Upper lobe of left lung (tissue), 6 donors: ENCODE measurements at regions not wholly inside any gene's neighbourhood (a gene's known extent, or its start where the extent isn't known, plus 50 kb on each side); places are given as distances from the start of the nearest gene placed in this dataset.
A peak's percentile ranks its signal among the peaks of the same experiment; 100 is the strongest.

ENCODE experiments used
- ATAC-seq, 2 donors: fragments of 200-7000 bp; cut with Tn5 transposase; one replicate each; pipeline ENCODE4 v1.9.1; 2022; ENCODE audit warnings: mild to moderate bottlenecking in 2 of 2, moderate library complexity in 2 of 2; ENCODE audit not compliant: low FRiP score in 2 of 2
- DNase-seq, 2 donors: peaks; one replicate each; pipeline ENCODE4 v3.0.0-alpha.2; 2019 to 2020
- H3K27ac ChIP-seq, 4 donors: fragments of 200-600 bp; sonication (generic); one replicate each; pipeline ENCODE4 v1.5.1; 2016 to 2019
- H3K27me3 ChIP-seq, 4 donors: fragments of 200-600 bp; sonication (generic); one replicate each; pipeline ENCODE4 v1.5.1; 2017 to 2019
- H3K36me3 ChIP-seq, 4 donors: fragments of 200-600 bp; sonication (generic); one replicate each; pipeline ENCODE4 v1.5.1; 2016 to 2019
- H3K4me1 ChIP-seq, 4 donors: fragments of 200-600 bp; sonication (generic); one replicate each; pipeline ENCODE4 v1.5.1; 2018 to 2019
- H3K4me3 ChIP-seq, 4 donors: fragments of 200-600 bp; sonication (generic); one replicate each; pipeline ENCODE4 v1.5.1; 2017 to 2019; ENCODE audit warnings: mild to moderate bottlenecking in 2 of 4, moderate library complexity in 1 of 4
- H3K9me3 ChIP-seq, 4 donors: fragments of 200-600 bp; sonication (generic); one replicate each; pipeline ENCODE4 v1.5.1; 2018 to 2019
- CTCF ChIP-seq, 6 experiments: fragments of 450-650 bp in 4 of 6; fragments of 200-600 bp in 2 of 6; sonication (generic) in 2 of 6; IDR thresholded peaks; one replicate each; pipeline ENCODE4 v1.5.1; 2016 to 2019; ENCODE audit warnings: antibody characterized with exemption in 6 of 6
- EP300 ChIP-seq, 4 donors: sonication (generic); formaldehyde crosslinking; IDR thresholded peaks; one replicate each; pipeline ENCODE4 v1.5.1; 2017; ENCODE audit warnings: antibody characterized with exemption in 4 of 4, control low read depth in 2 of 4
- POLR2A ChIP-seq, 4 donors: fragments of 450-650 bp; IDR thresholded peaks; one replicate each; pipeline ENCODE4 v1.5.1; 2016 to 2017; ENCODE audit warnings: antibody characterized with exemption in 4 of 4, mild to moderate bottlenecking in 2 of 4
- POLR2AphosphoS5 ChIP-seq, 2 donors: sonication (generic); formaldehyde crosslinking; IDR thresholded peaks; one replicate each; pipeline ENCODE4 v1.5.1; 2017; ENCODE audit warnings: antibody characterized with exemption in 2 of 2
- WGBS, 2 donors: methylation state at CpG; one replicate each; pipeline ENCODE4 v1.1.5; 2017 to 2018; 5-methylcytosine and 5-hydroxymethylcytosine counted together
- donor health status: DM: no; HTN: no; CAD: no; lungs with moderate emphysema.
- donor health status: DM: no; HTN: yes; CAD: no; lungs with severe emphysema.

- peaks cover 0 to 3% (median 0%) of the 10 kb centered on the region in 4 donors for H3K4me1 ChIP-seq
- H3K27me3 ChIP-seq: no peaks in the 10 kb centered on the region
- TF ChIP-seq POLR2A (IDR thresholded peaks at IDR 0.05) (no peak), POLR2AphosphoS5 (IDR thresholded peaks at IDR 0.05) (no peak), EP300 (IDR thresholded peaks at IDR 0.05) (no peak), CTCF (IDR thresholded peaks at IDR 0.05) (no peak)
- 90 to 91% methylated on average over 5 of the region's 5 CpGs for WGBS, 2 donors
- H3K4me3 ChIP-seq: no peak overlapping the region
- no peak for ATAC-seq
- no peak overlapping the region for H3K27ac ChIP-seq
- H3K9me3 ChIP-seq: no peaks in the 10 kb centered on the region
- no peak for DNase-seq
- H3K36me3 ChIP-seq: no peaks in the 10 kb centered on the region
Measured at GRCh38 chr7:46571996-46572395, 650.9 kb upstream of the IGFBP3 start.

- H3K27ac ChIP-seq: peak overlapping the region in 3 of 4 donors; percentile 5 to 39 (median 19)
- no peak for ATAC-seq
- no peak for DNase-seq
Measured at GRCh38 chr7:46569133-46569465, 648.0 kb upstream of the IGFBP3 start.

GRCh38 chr7:46568420-46569132 lies 647.5 kb upstream of the IGFBP3 start:
- 64 to 81% methylated on average over 10 to 11 of the region's 11 CpGs for WGBS, 2 donors
- Histone ChIP-seq H3K9me3 (no peaks in the 10 kb centered on the region), H3K4me3 (no peak overlapping the region), H3K27me3 (no peaks in the 10 kb centered on the region), H3K4me1 (peaks cover 0 to 3% (median 0%) of the 10 kb centered on the region in 4 donors), H3K27ac (peak overlapping the region in 3 of 4 donors; percentile 5 to 39 (median 19)), H3K36me3 (no peaks in the 10 kb centered on the region)
- DNase-seq: no peak
- peak; percentile 24 to 52 for ATAC-seq
- no peak for TF ChIP-seq POLR2A (IDR thresholded peaks at IDR 0.05)
- TF ChIP-seq CTCF (IDR thresholded peaks at IDR 0.05): no peak
- TF ChIP-seq POLR2AphosphoS5 (IDR thresholded peaks at IDR 0.05): no peak
- no peak for TF ChIP-seq EP300 (IDR thresholded peaks at IDR 0.05)

More at GRCh38 chr7:46569133-46569465, 648.0 kb upstream of the IGFBP3 start:
- no peaks in the 10 kb centered on the region for H3K9me3 ChIP-seq
- TF ChIP-seq EP300 (IDR thresholded peaks at IDR 0.05) (no peak), POLR2AphosphoS5 (IDR thresholded peaks at IDR 0.05) (no peak), POLR2A (IDR thresholded peaks at IDR 0.05) (no peak), CTCF (IDR thresholded peaks at IDR 0.05) (no peak)
- H3K4me3 ChIP-seq: no peak overlapping the region
- H3K36me3 ChIP-seq: no peaks in the 10 kb centered on the region
- H3K4me1 ChIP-seq: peaks cover 0 to 3% (median 0%) of the 10 kb centered on the region in 4 donors
- no peaks in the 10 kb centered on the region for H3K27me3 ChIP-seq
- WGBS, 2 donors: 20 to 29% methylated on average over 1 to 2 of the region's 2 CpGs

DNA sequence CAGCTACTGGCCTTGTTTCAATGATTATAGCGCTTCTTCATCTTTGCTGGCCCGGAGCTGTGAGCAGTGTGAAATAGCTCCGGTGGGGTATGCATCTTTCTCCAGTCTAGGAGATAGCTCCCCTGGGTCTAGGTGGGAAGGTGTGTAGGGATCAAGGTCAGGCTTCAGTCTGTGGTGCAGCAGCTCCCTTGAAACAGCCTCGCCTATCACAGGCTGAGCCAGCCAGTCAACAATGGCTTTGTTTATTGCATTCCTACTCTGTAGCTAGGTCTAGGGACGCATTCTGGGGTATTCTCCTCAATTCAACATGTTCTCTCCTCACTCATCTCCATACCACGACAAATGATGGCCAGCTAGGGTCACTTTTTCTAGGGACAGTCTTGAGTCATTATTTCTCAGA lies 646.8 kb upstream of the IGFBP3 start:
- 81 to 90% methylated on average over 5 to 6 of the region's 6 CpGs for WGBS, 2 donors
- Histone ChIP-seq H3K27ac (no peak overlapping the region), H3K4me3 (no peak overlapping the region), H3K27me3 (no peaks in the 10 kb centered on the region), H3K9me3 (no peaks in the 10 kb centered on the region), H3K36me3 (no peaks in the 10 kb centered on the region), H3K4me1 (peaks cover 0 to 3% (median 0%) of the 10 kb centered on the region in 4 donors)
- TF ChIP-seq EP300 (IDR thresholded peaks at IDR 0.05): no peak
- TF ChIP-seq POLR2A (IDR thresholded peaks at IDR 0.05): no peak
- TF ChIP-seq POLR2AphosphoS5 (IDR thresholded peaks at IDR 0.05): no peak
- no peak for TF ChIP-seq CTCF (IDR thresholded peaks at IDR 0.05)
- DNase-seq: no peak
- ATAC-seq: no peak
